Spleen (tissue), 11 donors: ENCODE measurements at regions not wholly inside any gene's neighbourhood (a gene's known extent, or its start where the extent isn't known, plus 50 kb on each side); places are given as distances from the start of the nearest gene placed in this dataset.

Experiments used
- DNase-seq: peaks from one replicate; pipeline ENCODE4 v3.0.0-alpha.2; 2020
- H3K27ac ChIP-seq, 8 donors: fragments of 200-600 bp; sonication (generic) in 7 of 8; 1 replicate in 4 of 8; 2 replicates in 4 of 8; pipeline versions ENCODE4 v1.5.0 to v1.8.0; 2016 to 2021; ENCODE audit warnings: inconsistent platforms in 4 of 8, mild to moderate bottlenecking in 4 of 8, moderate library complexity in 1 of 8
- H3K27me3 ChIP-seq, 7 donors: fragments of 200-600 bp; sonication (generic) in 6 of 7; replicated peaks in 1 of 7; 1 replicate in 4 of 7; 2 replicates in 3 of 7; pipeline versions ENCODE4 v1.5.0 to v1.8.0; 2016 to 2021; ENCODE audit warnings: inconsistent platforms in 3 of 7, mild to moderate bottlenecking in 1 of 7
- H3K36me3 ChIP-seq, 6 donors: fragments of 200-600 bp; sonication (generic) in 5 of 6; 1 replicate in 4 of 6; 2 replicates in 2 of 6; pipeline versions ENCODE4 v1.5.0 to v1.8.0; 2016 to 2021; ENCODE audit warnings: inconsistent platforms in 2 of 6
- H3K4me1 ChIP-seq, 6 donors: fragments of 200-600 bp; sonication (generic) in 5 of 6; 1 replicate in 3 of 6; 2 replicates in 3 of 6; pipeline versions ENCODE4 v1.5.0 to v1.8.0; 2016 to 2021; ENCODE audit warnings: inconsistent platforms in 3 of 6
- H3K4me3 ChIP-seq, 8 donors: fragments of 200-600 bp; sonication (generic) in 7 of 8; 1 replicate in 4 of 8; 2 replicates in 4 of 8; pipeline versions ENCODE4 v1.5.0 to v1.8.0; 2016 to 2021; ENCODE audit warnings: inconsistent platforms in 4 of 8, mild to moderate bottlenecking in 4 of 8, moderate library complexity in 2 of 8
- H3K9me3 ChIP-seq, 8 donors: fragments of 200-600 bp; sonication (generic) in 7 of 8; 1 replicate in 4 of 8; 2 replicates in 4 of 8; pipeline versions ENCODE4 v1.5.0 to v1.8.0; 2016 to 2021; ENCODE audit warnings: inconsistent platforms in 4 of 8
- CTCF ChIP-seq, 11 experiments: fragments of 200-600 bp in 7 of 11; fragments of 450-650 bp in 4 of 11; sonication (generic) in 4 of 11; IDR thresholded peaks in 8 of 11; conservative IDR thresholded peaks in 3 of 11; 1 replicate in 7 of 11; 2 replicates in 4 of 11; pipeline versions ENCODE4 v1.4.0 to v1.8.0; 2016 to 2021; ENCODE audit warnings: antibody characterized with exemption in 11 of 11, inconsistent platforms in 4 of 11, mild to moderate bottlenecking in 1 of 11
- POLR2A ChIP-seq, 3 donors: fragments of 450-650 bp; IDR thresholded peaks; one replicate each; pipeline ENCODE4 v1.5.1; 2017; ENCODE audit warnings: antibody characterized with exemption in 3 of 3, mild to moderate bottlenecking in 1 of 3
- POLR2AphosphoS5 ChIP-seq, 3 donors: sonication (generic); formaldehyde crosslinking; IDR thresholded peaks; one replicate each; pipeline ENCODE4 v1.5.1; 2017; ENCODE audit warnings: antibody characterized with exemption in 3 of 3
- WGBS, 5 donors: extraction: QIAGEN DNeasy Blood & Tissue Kit in 3 of 5; methylation state at CpG; one replicate each; pipeline versions ENCODE4 v1.1.5 to v1.1.7; 2013 to 2018; 5-methylcytosine and 5-hydroxymethylcytosine counted together
- intact Hi-C: fragments of 100-400 bp; cut with DNase I; formaldehyde crosslinking; loops from one replicate; pipeline ENCODE4 v1.15.0; 2023; ENCODE audit warnings: low total_unique reads
- donor health status: healthy with polysubstance abuse.
- donor health status: DM: no; HTN: no; CAD: no; lungs with moderate emphysema.
- donor health status: DM: no; HTN: no; CAD: no.
- donor health status: Bipolar disorder and iron deficiency.
- donor health status: healthy.
- donor health status: DM: no; HTN: no; CAD: no.
- donor health status: DM: yes; HTN: yes; CAD: no.

- DNase-seq = no peak
- Histone ChIP-seq H3K27me3 (no peaks in the 10 kb centered on the region), H3K4me3 (no peak overlapping the region), H3K4me1 (peaks cover 0 to 12% (median 0%) of the 10 kb centered on the region in 6 donors), H3K9me3 (no peaks in the 10 kb centered on the region), H3K27ac (no peak overlapping the region), H3K36me3 (no peaks in the 10 kb centered on the region)
- peak in 1 of 3 donors; percentile 51 for TF ChIP-seq POLR2AphosphoS5 (IDR thresholded peaks at IDR 0.05)
- no peak for TF ChIP-seq POLR2A (IDR thresholded peaks at IDR 0.05)
- peak; percentile 58 to 84 (median 77) for TF ChIP-seq CTCF (IDR thresholded peaks at IDR 0.05 in 8 of 11, conservative IDR thresholded peaks at IDR 0.05 in 3 of 11)
- WGBS, 5 donors = 47 to 55% (median 51%) methylated on average over 6 of the region's 6 CpGs
- intact Hi-C loops = no loop called here
Observed at GRCh38 chr1:65075123-65075976, 72.7 kb upstream of the AK4 start.

DNA sequence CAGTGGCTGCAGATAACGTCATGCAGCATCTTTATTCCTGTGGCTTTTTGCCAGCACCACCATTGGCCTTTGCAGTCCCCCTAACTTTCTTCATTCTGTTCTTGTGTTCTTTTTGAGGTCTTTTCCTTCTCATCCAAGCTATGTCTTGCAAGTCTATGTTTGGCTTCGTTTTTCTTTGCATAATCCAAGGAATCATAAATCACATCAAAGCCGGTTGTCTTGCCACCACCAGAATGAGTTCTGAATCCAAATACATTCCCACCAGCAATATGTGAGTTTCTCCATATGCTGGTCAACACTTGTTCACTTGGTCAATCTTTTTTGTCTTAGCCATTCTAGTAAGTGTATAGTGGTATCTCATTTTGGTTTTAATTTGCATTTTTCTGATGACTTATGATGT, 70.6 kb upstream of the AK4 start:
- no peaks in the 10 kb centered on the region for H3K27me3 ChIP-seq
- intact Hi-C loops = no loop called here
- H3K4me1 ChIP-seq = peaks cover 0 to 8% (median 0%) of the 10 kb centered on the region in 6 donors
- H3K36me3 ChIP-seq = no peaks in the 10 kb centered on the region
- H3K9me3 ChIP-seq = no peaks in the 10 kb centered on the region
- 47 to 82% (median 73%) methylated on average over 3 of the region's 3 CpGs for WGBS, 5 donors
- TF ChIP-seq POLR2A (IDR thresholded peaks at IDR 0.05) (no peak), CTCF (IDR thresholded peaks at IDR 0.05 in 8 of 11, conservative IDR thresholded peaks at IDR 0.05 in 3 of 11) (no peak), POLR2AphosphoS5 (IDR thresholded peaks at IDR 0.05) (no peak)
- H3K27ac ChIP-seq = no peak overlapping the region
- DNase-seq = no peak
- no peak overlapping the region for H3K4me3 ChIP-seq

- no peaks in the 10 kb centered on the region for H3K27me3 ChIP-seq
- no peaks in the 10 kb centered on the region for H3K36me3 ChIP-seq
- H3K4me3 ChIP-seq = no peak overlapping the region
- 77 to 91% (median 82%) methylated on average over 5 of the region's 5 CpGs for WGBS, 5 donors
- H3K27ac ChIP-seq = no peak overlapping the region
- no peaks in the 10 kb centered on the region for H3K9me3 ChIP-seq
- TF ChIP-seq CTCF (IDR thresholded peaks at IDR 0.05 in 8 of 11, conservative IDR thresholded peaks at IDR 0.05 in 3 of 11) (no peak), POLR2A (IDR thresholded peaks at IDR 0.05) (no peak), POLR2AphosphoS5 (IDR thresholded peaks at IDR 0.05) (no peak)
- intact Hi-C loops = no loop called here
- H3K4me1 ChIP-seq = peaks cover 0 to 8% (median 0%) of the 10 kb centered on the region in 6 donors
- DNase-seq = no peak
Observed at GRCh38 chr1:65079941-65080340, 68.1 kb upstream of the AK4 start.

DNA sequence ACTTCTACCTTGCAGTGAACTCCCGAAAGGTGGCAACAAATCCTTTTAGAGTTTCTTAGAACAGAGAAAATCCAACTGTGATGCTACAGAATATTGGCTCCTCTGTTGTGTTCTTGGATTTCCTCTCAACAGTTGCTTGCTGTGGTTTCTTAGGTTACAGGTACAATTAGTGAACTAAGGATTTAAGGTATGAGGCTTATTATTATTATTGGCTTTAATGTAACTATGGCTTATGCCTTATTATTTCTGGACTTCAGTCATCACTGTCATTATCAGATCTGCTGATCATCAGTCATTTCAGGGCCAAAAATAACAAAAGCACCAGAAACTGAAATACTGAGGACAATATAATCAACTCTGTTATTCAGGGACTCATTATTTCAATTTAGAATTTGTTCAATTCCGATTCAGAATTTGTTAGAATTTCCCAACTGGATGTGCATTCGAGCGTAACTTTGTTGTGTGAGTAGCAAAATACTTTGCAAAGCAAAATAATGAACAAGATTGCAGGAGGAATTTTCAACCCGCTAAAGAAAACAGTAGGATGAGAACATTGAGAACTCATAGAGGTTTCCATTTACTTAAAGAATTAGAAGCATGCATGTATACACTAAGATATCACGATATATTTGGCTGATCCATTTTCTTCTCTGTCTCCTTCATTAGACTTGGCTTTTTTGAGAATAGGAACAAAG, 65.5 kb upstream of the AK4 start:
- no peak for TF ChIP-seq CTCF (IDR thresholded peaks at IDR 0.05 in 8 of 11, conservative IDR thresholded peaks at IDR 0.05 in 3 of 11)
- TF ChIP-seq POLR2A (IDR thresholded peaks at IDR 0.05) = no peak
- no peak for TF ChIP-seq POLR2AphosphoS5 (IDR thresholded peaks at IDR 0.05)
- WGBS, 5 donors = 93 to 97% (median 95%) methylated on average over 6 of the region's 6 CpGs
- intact Hi-C loops = no loop called here
- Histone ChIP-seq H3K27ac (no peak overlapping the region), H3K9me3 (peaks cover 0 to 8% (median under 1%) of the 10 kb centered on the region in 8 donors), H3K27me3 (no peaks in the 10 kb centered on the region), H3K4me3 (no peak overlapping the region), H3K36me3 (no peaks in the 10 kb centered on the region), H3K4me1 (no peaks in the 10 kb centered on the region)
- DNase-seq = no peak
